HG03457 (cell line): ENCODE measurements at regions not wholly inside any gene's neighbourhood (a gene's known extent, or its start where the extent isn't known, plus 50 kb on each side); places are given as distances from the start of the nearest gene placed in this dataset.

ENCODE experiments used
- ATAC-seq: cut with Tn5 transposase; IDR thresholded peaks from one replicate; pipeline ENCODE4 v1.9.1; 2021; ENCODE audit warnings: moderate number of reproducible peaks; ENCODE audit not compliant: unreplicated experiment

DNA sequence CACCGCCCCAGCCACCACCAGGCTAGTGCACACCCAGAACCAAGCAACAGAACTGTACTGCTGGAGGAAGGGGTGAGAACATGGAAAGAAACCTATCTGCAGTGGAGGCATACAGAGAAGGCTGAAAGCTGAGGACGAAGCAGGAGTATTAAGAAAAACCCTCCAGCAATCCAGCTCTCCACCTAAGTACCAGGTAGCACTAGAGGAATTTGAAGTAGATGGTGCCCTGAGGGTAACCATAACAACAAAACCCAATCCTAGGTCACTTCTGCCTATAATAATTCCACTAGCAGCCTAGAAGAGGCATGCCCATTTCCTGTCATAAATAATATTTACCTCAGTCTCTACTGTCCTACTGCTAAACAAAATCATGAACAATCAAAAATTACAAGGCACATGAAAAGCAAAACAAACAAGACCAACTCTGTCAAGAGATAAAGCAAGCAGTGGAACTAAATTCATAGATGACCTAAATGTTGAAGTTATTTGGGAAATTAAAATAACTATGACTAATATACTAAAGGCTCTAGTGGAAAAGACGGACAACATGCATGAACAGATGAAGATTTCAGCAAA lies 51.1 kb downstream of the HYCC1 start:
- ATAC-seq: no peak

DNA sequence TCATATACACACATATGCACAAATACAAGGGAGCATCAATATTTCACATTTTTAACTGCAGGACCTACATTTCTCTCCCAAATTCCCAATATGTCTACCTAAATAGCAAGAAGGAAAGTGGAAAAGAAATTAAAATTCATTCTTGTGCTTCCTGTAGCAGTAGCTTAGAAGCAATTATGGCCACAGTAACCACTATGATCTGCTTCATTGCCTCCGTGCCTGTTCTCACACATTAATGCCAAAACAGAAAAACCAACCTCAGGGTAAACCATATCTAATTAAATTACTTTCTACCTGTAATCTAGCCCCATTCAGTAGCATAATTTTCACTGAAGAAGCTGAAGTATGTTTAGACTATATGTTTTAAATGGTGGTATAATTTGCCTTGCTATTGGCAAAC lies 55.2 kb downstream of the HYCC1 start:
- ATAC-seq: no peak

DNA sequence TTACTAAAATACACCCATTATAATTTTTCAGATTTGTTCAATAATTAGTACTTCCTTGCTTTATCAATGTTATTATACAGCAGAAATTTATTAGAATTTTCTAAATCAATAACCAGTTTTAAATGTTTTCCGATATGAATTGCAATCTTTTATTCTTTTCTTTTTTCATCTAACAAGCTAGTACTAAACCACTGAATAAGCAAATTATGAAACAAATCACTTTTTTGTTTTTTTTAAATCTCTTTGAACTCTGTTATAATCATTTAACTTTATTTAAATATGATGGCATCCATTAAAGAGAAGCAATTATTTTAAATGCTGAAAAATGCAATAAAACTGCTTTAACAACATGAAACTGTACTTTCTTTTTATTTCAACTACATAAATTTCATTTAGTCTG lies 59.7 kb downstream of the HYCC1 start:
- no peak for ATAC-seq

DNA sequence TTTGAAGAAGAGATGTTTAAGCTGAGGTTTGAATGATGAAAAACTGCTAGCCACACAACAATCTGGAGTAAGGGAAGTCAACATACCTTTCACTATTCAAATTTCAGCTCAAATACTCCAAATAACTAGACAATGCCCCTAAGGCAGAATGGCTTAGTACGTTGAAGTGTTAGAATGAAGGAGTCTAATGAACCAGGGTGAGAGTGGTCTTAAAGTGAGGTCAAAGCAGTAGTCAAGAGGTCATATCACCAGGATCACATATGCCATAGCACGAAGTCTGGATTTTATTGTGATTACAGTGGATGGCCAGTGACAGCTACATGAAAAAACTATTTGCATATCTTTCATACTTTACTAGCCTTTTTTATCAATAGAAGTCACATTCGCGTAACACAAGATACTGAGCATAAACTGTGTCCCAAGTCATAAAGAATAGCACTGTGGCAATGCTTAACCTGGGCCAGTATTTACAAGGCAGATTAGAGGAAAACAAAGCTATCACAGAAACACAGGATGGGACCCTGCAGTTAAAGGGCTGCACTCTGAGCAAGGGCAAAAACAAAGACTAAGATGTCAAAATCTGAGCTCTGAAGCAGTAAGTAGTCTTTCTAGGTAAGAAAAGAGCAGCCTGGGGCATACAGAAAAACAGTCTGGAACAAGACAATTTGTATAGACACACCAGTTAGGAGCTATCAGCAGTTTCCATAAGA lies 61.5 kb downstream of the HYCC1 start:
- ATAC-seq: no peak

DNA sequence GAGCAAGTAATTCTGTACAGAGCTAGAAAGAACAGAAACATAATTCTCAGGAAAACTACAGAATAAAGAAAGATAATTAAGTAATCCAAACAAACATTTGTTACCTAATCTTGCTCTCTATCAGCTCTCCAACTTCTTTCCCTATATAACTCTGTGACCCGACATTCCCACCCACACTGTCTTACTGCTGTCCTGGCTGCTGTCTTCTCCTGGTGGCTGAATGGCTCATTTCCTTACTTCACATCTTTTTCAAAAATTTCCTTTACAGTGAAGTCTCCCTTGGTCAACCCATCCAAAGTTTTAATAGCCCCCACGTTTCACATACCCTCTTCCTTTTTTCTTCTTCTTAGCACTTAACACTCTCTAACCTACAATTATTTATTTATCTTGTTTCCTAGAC lies 64.0 kb downstream of the HYCC1 start:
- ATAC-seq: no peak

DNA sequence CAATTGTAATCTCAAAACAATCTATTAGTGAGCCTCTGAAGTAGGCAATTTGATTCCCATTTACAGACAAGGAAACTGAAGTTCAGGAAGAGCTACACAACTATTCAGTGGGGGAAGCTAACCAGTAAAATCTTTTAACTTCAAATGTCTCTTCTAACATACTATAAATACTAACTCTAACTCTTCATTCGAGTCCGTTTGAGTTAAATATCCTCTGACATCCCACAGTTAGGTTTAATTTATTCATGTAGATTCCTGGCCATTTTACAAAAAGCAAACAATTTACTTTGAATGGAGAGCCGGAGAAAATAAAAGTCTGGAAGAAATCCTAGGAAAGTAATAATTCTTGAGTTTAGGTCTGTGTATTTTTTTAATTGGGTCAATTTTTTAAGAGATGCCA lies 64.7 kb downstream of the HYCC1 start:
- no peak for ATAC-seq

DNA sequence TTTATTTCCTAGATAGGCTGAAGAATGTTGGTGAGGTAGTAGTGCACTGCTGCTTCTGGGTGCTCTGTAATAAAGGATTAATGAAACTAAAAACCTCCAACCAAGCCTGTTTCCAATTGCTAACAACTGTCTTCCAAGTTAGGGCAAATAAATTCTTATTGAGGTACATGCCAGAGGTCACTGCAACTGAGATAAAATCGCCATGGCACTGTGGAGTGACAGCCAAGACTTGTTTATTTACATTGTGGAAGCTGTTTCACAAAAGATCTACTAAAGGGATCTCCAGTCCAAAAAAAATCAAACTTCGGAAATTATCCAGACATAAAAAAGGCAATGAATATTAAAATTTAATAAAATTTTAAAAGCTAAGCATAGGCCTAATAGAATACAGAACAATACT lies 65.2 kb downstream of the HYCC1 start:
- ATAC-seq: no peak

DNA sequence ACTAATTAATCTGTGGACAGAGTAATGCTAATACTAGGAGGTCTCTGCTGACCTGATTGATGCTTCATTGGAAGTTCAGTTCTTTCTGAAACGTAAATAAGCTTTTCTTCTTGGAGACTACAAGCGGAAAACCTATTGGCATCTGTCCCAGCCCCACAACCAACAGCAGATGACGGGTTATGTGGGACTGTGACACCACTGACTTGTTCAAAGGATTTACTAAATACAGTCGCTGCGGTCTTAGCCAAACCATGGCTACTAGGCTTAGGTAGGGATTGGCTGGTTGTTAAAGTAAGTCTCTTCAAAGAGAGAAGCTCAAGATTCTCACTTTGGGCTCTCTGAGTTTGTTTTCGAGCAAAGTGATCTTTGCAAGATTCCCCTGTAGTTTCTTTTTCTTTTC lies 68.3 kb downstream of the HYCC1 start:
- no peak for ATAC-seq

DNA sequence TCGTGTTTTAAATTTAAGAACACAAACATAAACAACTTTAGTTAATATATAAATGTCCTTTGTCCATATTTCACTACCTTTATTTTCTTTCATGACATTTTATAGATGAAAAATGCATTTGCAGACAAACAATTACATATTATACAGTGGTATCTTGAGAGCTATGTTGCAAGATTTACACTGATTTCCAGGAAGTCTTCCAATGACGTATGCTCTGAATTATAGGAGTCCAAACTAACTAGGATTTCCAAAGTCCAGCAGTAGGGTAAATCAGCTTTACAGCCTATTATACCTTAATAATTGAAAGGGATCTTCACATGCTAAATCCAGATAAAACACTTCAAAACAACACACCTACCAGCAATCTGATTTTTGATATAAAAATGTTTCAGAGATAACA lies 69.4 kb downstream of the HYCC1 start:
- no peak for ATAC-seq

DNA sequence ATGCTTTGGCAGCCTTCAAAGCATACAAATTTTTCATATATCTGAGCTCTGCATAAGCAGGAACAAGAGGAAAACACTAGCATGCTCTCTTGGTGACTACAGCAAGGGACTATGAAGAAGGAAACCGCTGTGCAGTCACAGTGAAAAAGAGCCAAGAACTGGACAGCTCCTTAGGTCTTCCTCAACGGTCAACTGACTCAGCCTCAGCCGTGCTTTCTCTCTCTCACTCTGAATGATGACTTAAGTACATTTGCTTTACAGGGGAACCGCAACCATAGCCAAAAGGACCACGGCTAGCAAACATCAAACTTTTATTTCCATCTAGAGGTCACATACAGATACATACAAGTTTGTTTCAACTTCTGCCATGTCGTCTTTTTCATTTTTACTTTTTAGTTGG lies 69.9 kb downstream of the HYCC1 start:
- no peak for ATAC-seq

DNA sequence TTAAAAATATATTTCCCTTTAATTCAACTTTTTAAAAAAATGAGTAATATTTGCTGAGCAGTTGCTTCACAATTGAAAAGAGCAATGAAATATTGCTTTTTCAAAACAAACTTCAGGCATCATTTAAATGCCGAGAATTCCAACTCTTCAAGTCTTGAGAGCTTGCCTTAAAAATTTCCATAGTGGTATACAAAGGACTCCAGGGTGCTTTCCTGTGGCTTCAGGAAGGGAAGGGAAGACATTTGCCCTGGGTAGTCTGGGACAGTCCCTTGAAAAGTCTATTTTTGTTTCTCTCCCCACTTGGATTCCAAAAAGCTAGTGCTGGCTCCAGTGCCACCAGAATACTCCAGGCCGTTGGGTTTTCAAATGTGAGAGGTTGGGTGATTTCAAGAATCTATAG lies 71.7 kb downstream of the HYCC1 start:
- no peak for ATAC-seq

DNA sequence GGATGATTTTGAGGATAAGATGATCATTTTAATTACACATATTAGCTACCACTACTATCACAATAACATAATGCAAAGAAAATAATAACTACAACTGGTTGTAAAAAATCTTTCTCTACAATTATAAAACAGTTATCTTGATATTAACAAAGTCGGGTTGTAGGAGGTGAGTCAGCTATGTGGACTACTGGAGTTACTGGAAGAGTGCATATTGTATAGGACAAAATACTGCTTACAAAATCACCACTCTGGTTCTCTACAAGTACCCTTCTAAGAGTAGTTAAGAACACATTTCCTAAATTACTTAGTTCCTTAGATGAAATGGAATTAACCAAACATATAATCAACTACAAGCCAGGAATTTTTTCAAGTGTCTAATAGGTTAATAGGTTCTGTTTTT lies 74.1 kb downstream of the HYCC1 start:
- ATAC-seq: no peak

DNA sequence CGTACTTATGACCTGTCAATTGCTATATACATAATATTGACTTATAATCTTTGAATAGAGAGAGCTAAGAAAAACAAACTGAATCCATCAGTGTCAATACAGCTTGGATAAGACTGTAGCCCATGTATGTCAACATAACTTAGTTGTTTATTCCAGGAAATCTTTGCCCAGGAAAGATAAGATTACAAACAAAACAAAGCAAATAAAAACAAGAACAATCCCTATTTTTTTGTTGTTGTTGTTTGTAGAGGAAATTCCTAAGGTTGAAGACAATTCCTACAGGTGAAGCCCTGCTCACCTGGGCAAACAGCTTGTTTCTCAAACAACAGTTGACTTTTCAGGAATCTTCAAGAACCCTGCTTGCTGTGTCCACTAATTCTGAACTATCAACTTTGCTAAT lies 76.0 kb downstream of the HYCC1 start:
- ATAC-seq: no peak

DNA sequence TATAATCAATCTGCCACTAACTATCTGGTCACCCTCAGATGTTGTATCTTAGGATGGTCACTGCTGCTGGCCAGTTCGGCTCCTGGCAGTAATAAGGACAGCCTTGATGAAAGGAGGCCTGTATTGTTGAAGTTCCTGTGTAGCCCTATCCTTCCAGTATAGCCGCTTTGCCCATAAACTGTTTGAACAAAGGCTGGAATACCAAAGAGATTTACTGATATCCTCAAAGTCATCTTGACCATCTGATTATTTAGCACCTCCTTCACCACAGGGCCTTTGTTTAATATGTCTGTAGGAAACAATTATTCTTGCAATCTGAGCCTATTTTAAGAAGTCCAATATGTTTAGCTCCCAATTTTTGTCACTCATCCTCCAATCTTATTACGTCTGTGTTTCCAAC lies 77.7 kb downstream of the HYCC1 start:
- no peak for ATAC-seq

DNA sequence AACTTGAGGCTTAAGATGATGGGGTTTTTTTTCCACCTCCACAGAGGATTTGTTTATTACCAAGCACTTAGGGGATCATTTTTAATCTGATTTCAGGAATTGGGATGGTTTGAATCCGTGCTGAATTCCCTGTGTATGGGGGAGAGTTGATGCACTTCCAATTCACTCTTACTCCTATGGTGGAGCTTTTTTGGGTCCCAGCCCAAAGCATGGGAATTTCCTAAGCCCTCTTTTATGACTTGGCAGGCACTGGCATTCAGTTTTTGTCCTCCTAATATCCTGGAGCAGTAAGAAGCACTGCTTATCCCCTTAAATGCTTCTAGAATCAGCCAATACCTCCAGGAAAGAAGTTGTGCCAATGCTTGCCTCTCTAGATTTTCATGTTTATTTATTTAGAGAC lies 78.7 kb downstream of the HYCC1 start:
- ATAC-seq: no peak

DNA sequence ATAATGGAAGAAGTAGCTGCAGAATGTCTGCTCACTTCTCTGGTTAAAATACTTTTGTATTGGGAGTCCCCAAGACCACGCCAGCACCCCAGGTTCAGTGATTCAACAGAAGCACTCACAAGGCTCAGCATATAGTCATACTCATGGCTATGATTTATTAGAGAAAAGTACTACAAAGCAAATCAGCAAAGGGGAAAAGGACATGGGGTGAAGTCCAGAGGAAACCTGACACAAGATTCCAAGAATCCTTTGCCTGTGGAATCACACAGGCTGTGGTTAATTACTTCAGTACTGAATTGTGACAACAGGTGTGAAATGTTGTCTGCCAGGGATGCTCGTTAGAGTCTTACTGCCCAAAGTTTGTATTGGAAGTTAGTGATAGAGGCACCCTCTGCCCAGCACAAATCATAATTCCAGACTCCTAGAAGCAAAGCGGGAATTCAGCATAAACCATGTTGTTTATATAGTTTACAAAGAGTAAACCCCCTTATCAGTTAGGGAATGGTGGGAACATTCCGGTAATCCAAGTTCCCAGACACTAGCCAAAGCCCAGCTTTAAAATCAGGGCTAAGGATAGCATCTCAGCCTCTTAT lies 79.4 kb downstream of the HYCC1 start:
- no peak for ATAC-seq

DNA sequence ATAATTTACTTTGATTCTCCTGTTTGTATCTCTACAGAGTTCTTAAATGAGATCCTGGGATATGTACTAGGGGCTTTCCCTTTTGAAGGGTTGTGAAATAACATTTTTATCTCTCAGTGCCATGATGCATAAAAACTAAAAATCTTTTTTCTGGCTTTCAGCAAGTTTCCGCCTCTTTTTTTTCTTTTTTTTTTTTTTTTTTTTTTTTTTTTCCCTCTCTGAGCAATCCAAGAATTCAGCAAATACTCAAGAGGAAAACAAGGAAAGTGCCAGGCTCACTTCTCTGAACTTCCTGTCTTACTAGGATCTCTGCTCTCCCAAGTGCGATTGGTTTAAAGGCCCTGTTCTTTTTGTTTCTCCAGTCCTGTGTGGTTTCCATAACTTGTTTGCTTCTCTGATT lies 79.9 kb downstream of the HYCC1 start:
- ATAC-seq: no peak

DNA sequence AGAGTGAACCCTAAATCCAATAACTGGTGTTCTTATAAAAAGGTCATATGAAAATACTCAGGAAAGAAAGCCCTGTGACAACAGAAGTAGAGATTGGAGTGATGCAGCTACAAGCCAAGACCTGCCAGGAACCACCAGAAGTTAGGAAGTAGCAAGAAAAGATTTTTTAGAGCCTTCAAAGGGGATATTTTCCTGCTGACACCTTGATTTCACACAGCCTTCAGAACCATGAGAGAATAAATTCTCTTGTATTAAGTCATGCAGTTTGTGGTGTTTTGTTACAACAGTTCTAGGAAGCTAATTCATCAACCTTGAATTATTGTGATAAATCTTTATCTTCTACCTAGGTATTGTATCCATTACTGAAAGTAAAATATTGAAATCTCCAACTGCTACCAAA lies 81.0 kb downstream of the HYCC1 start:
- no peak for ATAC-seq

DNA sequence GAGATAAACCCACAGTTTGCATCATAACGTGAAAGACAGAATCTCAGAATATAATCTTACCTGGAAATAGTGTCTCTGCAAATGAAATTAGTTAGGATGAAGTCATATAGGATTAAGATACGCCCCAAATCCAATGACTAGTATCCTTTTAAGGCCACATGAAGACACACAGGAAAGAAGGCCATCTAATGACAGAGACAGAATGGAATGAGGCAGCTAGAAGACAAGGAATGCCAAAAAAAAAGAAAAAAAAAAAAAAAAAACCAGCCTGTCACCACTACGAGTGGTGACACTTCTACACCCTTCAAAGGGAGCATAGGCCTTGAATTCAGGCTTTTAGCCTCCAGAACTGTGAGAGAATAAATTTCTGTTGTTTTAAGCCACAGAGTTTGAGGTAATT lies 82.9 kb downstream of the HYCC1 start:
- no peak for ATAC-seq

DNA sequence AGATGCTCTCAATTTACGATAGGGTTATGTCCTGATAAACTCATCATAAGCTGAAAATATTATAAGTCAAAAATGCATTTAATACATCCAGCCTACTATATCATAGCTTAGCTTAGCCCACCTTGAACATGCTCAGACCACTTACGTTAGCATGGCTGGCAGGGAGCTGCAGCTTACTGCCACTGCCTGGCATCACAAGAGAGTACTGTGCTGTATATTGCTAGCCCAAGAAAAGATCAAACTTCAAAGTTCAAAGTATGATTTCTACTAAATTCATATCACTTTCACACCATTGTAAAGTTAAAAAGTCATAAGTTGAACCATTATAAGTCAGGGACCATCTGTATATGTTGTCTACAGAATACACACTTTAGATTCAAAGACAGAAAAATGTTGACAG lies 91.6 kb downstream of the HYCC1 start:
- ATAC-seq: no peak

DNA sequence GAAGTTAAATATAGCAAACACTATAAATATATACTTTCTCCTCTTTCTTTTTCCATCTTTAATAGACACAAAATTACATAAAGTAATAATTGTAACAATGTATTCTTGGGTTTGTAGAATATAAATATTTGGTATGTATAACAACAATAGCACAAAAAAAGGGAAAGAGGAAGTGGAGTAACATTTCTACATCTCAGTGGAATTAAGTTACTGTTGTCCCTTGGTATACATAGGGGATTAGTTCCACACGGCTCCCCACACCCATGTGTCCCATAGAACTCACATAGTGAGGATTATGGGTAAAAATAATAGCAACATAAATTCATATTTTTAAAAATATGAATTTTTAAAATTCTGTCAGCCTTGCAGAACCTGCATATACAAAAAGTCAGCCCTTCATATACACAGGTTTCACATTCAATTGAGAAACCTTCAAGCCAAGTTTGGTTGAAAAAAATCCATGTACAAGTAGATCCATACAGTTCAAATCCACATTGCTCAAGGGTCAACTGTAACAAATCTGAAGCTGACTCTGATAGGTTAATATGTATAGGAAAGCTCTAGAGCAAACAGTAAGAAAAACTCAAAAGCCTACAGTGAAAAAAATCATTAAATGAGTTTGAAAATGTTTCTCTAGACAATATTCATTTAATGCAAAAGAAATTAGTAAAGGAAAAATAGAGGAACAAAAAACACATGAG lies 92.4 kb downstream of the HYCC1 start:
- no peak for ATAC-seq

DNA sequence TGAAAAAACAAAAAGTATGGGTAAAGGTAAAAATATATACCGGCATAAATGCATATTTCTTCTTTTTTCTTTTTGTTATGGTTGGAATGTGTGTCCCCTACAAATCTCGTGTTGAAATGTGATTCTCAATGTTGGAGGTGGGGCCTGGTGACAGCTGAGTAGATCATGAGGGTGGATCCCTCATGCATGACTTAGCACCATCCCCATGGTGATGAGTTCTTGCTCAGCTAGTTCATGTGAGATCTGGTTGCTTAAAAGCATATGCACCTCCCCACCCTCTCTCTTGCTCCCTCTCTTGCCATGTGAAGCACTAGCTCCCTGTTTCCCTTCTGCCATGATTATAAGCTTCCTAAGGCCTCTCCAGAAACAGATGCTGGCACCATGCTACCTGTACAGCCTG lies 93.3 kb downstream of the HYCC1 start:
- no peak for ATAC-seq
